ENCODE measurements at regions not wholly inside any gene's neighbourhood (a gene's known extent, or its start where the extent isn't known, plus 50 kb on each side); places are given as distances from the start of the nearest gene placed in this dataset.

- peaks cover 4% of the 10 kb centered on the region for H3K27me3 Mint-ChIP-seq
- no peak overlapping the region for H3K27ac Mint-ChIP-seq
- H3K9me3 Mint-ChIP-seq = peaks cover 12% of the 10 kb centered on the region
- peaks cover 1% of the 10 kb centered on the region for H3K36me3 Mint-ChIP-seq
- H3K4me1 Mint-ChIP-seq = no peaks in the 10 kb centered on the region
- H3K4me3 Mint-ChIP-seq = no peak overlapping the region
Measured at GRCh38 chr18:22260208-22260820, 90.9 kb downstream of the GATA6 start.

- no peak overlapping the region for H3K4me3 Mint-ChIP-seq
Measured at GRCh38 chr18:22257022-22257543, 87.7 kb downstream of the GATA6 start.

GRCh38 chr18:22254088-22254487 is 84.7 kb downstream of the GATA6 start:
- Mint-ChIP-seq H3K4me3 (no peak overlapping the region), H3K27ac (no peak overlapping the region), H3K9me3 (no peaks in the 10 kb centered on the region), H3K36me3 (no peaks in the 10 kb centered on the region), H3K27me3 (peaks cover 3% of the 10 kb centered on the region), H3K4me1 (no peaks in the 10 kb centered on the region)

More at GRCh38 chr18:22257022-22257543, 87.7 kb downstream of the GATA6 start:
- H3K36me3 Mint-ChIP-seq = no peaks in the 10 kb centered on the region
- H3K27me3 Mint-ChIP-seq = peaks cover 1% of the 10 kb centered on the region
- no peaks in the 10 kb centered on the region for H3K4me1 Mint-ChIP-seq
- H3K27ac Mint-ChIP-seq = no peak overlapping the region
- H3K9me3 Mint-ChIP-seq = no peaks in the 10 kb centered on the region

- H3K36me3 Mint-ChIP-seq = no peaks in the 10 kb centered on the region
- no peaks in the 10 kb centered on the region for H3K4me1 Mint-ChIP-seq
- H3K4me3 Mint-ChIP-seq = no peak overlapping the region
- no peaks in the 10 kb centered on the region for H3K9me3 Mint-ChIP-seq
- no peak overlapping the region for H3K27ac Mint-ChIP-seq
- peaks cover 3% of the 10 kb centered on the region for H3K27me3 Mint-ChIP-seq
Measured at GRCh38 chr18:22253676-22254075, 84.3 kb downstream of the GATA6 start.

- H3K27me3 Mint-ChIP-seq = peaks cover 3% of the 10 kb centered on the region
- H3K9me3 Mint-ChIP-seq = no peaks in the 10 kb centered on the region
- H3K27ac Mint-ChIP-seq = no peak overlapping the region
- H3K36me3 Mint-ChIP-seq = no peaks in the 10 kb centered on the region
- no peak overlapping the region for H3K4me3 Mint-ChIP-seq
- H3K4me1 Mint-ChIP-seq = no peaks in the 10 kb centered on the region
Measured at GRCh38 chr18:22253156-22253555, 83.8 kb downstream of the GATA6 start.

Measured in activated naive CD4-positive, alpha-beta T cell treated with anti-CD3 and anti-CD28 coated beads, Interleukin-2, amount 50 U/mL, for 24 hours (primary cell).